BE2C (cell line): ENCODE measurements at regions not wholly inside any gene's neighbourhood (a gene's known extent, or its start where the extent isn't known, plus 50 kb on each side); places are given as distances from the start of the nearest gene placed in this dataset.

Experiments used
- DNase-seq: peaks from one replicate; pipeline ENCODE4 v3.0.0-alpha.2; 2020
- H3K27me3 ChIP-seq: fragments of 250-450 bp; sonication (Bioruptor Pico); 2 replicates; pipeline ENCODE4 v1.5.1; 2020; ENCODE audit warnings: mild to moderate bottlenecking
- H3K36me3 ChIP-seq: fragments of 250-450 bp; sonication (Bioruptor Pico); 2 replicates; pipeline ENCODE4 v1.5.1; 2020; ENCODE audit warnings: mild to moderate bottlenecking
- H3K4me1 ChIP-seq: fragments of 250-450 bp; sonication (Bioruptor Pico); 2 replicates; pipeline ENCODE4 v1.5.1; 2020
- H3K4me3 ChIP-seq: 2 replicates; pipeline ENCODE4 v1.5.1; 2011; ENCODE audit warnings: low read depth, low read length
- H3K9me3 ChIP-seq: fragments of 250-450 bp; sonication (Bioruptor Pico); 2 replicates; pipeline ENCODE4 v1.5.1; 2020
- TF ChIP-seq, protein P1 (sequence below): IDR thresholded peaks from 2 replicates; pipeline ENCODE4 v1.5.1; 2012; ENCODE audit warnings: mild to moderate bottlenecking, low read depth, low read length

DNA sequence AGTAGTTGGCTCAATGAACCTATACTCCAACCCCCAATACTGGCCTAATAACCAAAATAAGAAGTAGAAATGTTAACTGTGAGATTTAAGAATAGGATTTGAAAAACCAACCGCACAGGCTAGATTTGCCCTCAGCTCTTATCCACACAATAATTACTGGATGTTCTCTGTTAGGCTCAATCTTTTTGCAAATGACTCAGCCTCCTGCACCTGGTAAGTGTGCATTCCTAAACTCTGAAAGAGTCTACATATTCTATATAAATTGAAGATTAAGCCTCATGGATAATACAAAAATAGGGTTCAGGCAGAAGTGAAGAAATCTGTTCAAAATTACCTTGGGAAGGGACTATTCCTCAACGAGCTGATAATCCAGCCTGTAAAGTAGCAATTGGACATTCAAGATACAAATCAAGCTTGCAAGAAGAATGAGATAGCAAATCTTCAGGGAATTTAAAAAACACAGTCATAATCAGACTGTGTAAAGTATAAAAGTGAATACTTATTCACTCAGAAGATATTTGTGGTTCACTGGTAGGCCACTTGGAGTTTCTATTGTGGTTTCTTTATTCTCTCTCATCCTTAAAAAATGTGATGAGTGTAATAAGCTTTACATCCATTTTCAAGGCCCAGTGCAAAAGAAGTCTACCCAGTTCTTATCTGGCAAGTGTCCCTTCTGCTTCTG lies 931.9 kb upstream of the SOX9 start:
- H3K9me3 ChIP-seq = no peaks in the 10 kb centered on the region
- DNase-seq = no peak
- no peaks in the 10 kb centered on the region for H3K4me1 ChIP-seq
- no peak overlapping the region for H3K4me3 ChIP-seq
- TF ChIP-seq, protein P1, sequence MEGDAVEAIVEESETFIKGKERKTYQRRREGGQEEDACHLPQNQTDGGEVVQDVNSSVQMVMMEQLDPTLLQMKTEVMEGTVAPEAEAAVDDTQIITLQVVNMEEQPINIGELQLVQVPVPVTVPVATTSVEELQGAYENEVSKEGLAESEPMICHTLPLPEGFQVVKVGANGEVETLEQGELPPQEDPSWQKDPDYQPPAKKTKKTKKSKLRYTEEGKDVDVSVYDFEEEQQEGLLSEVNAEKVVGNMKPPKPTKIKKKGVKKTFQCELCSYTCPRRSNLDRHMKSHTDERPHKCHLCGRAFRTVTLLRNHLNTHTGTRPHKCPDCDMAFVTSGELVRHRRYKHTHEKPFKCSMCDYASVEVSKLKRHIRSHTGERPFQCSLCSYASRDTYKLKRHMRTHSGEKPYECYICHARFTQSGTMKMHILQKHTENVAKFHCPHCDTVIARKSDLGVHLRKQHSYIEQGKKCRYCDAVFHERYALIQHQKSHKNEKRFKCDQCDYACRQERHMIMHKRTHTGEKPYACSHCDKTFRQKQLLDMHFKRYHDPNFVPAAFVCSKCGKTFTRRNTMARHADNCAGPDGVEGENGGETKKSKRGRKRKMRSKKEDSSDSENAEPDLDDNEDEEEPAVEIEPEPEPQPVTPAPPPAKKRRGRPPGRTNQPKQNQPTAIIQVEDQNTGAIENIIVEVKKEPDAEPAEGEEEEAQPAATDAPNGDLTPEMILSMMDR = no peak
- H3K27me3 ChIP-seq = no peaks in the 10 kb centered on the region
- no peaks in the 10 kb centered on the region for H3K36me3 ChIP-seq

GRCh38 chr17:71189493-71189831 lies 931.4 kb upstream of the SOX9 start:
- no peaks in the 10 kb centered on the region for H3K36me3 ChIP-seq
- TF ChIP-seq, protein P1 = no peak
- H3K27me3 ChIP-seq = no peaks in the 10 kb centered on the region
- no peak for DNase-seq
- H3K4me1 ChIP-seq = no peaks in the 10 kb centered on the region
- no peak overlapping the region for H3K4me3 ChIP-seq
- H3K9me3 ChIP-seq = no peaks in the 10 kb centered on the region

- Histone ChIP-seq H3K27me3 (no peaks in the 10 kb centered on the region), H3K4me3 (no peak overlapping the region), H3K9me3 (no peaks in the 10 kb centered on the region), H3K36me3 (no peaks in the 10 kb centered on the region), H3K4me1 (no peaks in the 10 kb centered on the region)
- DNase-seq = no peak
- TF ChIP-seq, protein P1 = no peak
Measured at GRCh38 chr17:71192039-71192555, 928.7 kb upstream of the SOX9 start.

DNA sequence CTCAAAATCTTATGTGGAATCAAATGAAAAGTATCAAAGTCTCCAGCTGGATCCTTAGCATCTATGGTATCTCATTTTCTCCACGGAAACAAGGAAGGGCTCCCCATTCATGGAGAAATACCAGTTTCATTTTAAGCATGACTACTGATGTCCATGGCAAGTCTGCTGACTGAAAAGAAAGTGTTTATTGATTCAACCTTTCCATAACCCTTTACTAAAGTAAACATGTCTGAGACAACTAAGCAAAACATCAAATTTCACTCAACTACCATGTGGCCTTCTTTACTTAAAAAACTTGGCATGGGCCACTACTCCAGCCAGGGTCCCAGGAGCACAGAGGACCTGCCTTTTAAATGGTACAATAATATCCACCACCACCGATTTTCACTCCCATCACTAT lies 928.0 kb upstream of the SOX9 start:
- no peaks in the 10 kb centered on the region for H3K27me3 ChIP-seq
- no peaks in the 10 kb centered on the region for H3K4me1 ChIP-seq
- no peaks in the 10 kb centered on the region for H3K9me3 ChIP-seq
- H3K36me3 ChIP-seq = no peaks in the 10 kb centered on the region
- H3K4me3 ChIP-seq = no peak overlapping the region
- TF ChIP-seq, protein P1 = no peak
- no peak for DNase-seq

GRCh38 chr17:71200597-71200996 lies 920.2 kb upstream of the SOX9 start:
- no peaks in the 10 kb centered on the region for H3K36me3 ChIP-seq
- H3K9me3 ChIP-seq = no peaks in the 10 kb centered on the region
- H3K27me3 ChIP-seq = no peaks in the 10 kb centered on the region
- TF ChIP-seq, protein P1 = no peak
- no peak overlapping the region for H3K4me3 ChIP-seq
- no peaks in the 10 kb centered on the region for H3K4me1 ChIP-seq
- no peak for DNase-seq

- Histone ChIP-seq H3K9me3 (no peaks in the 10 kb centered on the region), H3K4me1 (no peaks in the 10 kb centered on the region), H3K27me3 (no peaks in the 10 kb centered on the region), H3K4me3 (no peak overlapping the region), H3K36me3 (no peaks in the 10 kb centered on the region)
- TF ChIP-seq, protein P1 = no peak
- no peak for DNase-seq
Measured at GRCh38 chr17:71201639-71202038, 919.2 kb upstream of the SOX9 start.
